GM23338 (cell line): ENCODE measurements at regions not wholly inside any gene's neighbourhood (a gene's known extent, or its start where the extent isn't known, plus 50 kb on each side); places are given as distances from the start of the nearest gene placed in this dataset.

ENCODE experiments used
- ATAC-seq: fragments of 200-7000 bp; cut with Tn5 transposase; 3 replicates; pipeline ENCODE4 v1.9.1; 2020
- DNase-seq: peaks from one replicate; pipeline ENCODE4 v3.0.0-alpha.2; 2015; ENCODE audit warnings: low spot score
- H2AFZ ChIP-seq: fragments of 200-600 bp; sonication (generic); 2 replicates; pipeline ENCODE4 v1.8.0; 2016; ENCODE audit warnings: antibody characterized with exemption, mild to moderate bottlenecking, moderate library complexity
- H3F3A ChIP-seq: fragments of 200-600 bp; sonication (generic); replicated peaks from 2 replicates; pipeline ENCODE4 v1.8.0; 2017; ENCODE audit warnings: antibody characterized with exemption, mixed run types, low read depth
- H3K27ac ChIP-seq: fragments of 200-600 bp; sonication (generic); 2 replicates; pipeline ENCODE4 v1.6.1; 2016; ENCODE audit warnings: low read depth
- H3K27me3 ChIP-seq: fragments of 200-600 bp; sonication (generic); 2 replicates; pipeline ENCODE4 v1.8.0; 2016; ENCODE audit warnings: mild to moderate bottlenecking, mixed run types, moderate library complexity; ENCODE audit not compliant: insufficient read depth
- H3K36me3 ChIP-seq: fragments of 200-600 bp; sonication (generic); 2 replicates; pipeline ENCODE4 v1.8.0; 2016; ENCODE audit warnings: mild to moderate bottlenecking; ENCODE audit not compliant: insufficient read depth
- H3K4me1 ChIP-seq: fragments of 200-600 bp; sonication (generic); 2 replicates; pipeline ENCODE4 v1.8.0; 2016; ENCODE audit warnings: mild to moderate bottlenecking, moderate library complexity; ENCODE audit not compliant: insufficient read depth
- H3K4me2 ChIP-seq: fragments of 200-600 bp; sonication (generic); 2 replicates; pipeline ENCODE4 v1.7.1; 2017; ENCODE audit warnings: mixed run types
- H3K4me3 ChIP-seq: fragments of 200-600 bp; sonication (generic); 2 replicates; pipeline ENCODE4 v1.6.1; 2016; ENCODE audit warnings: mixed run types
- H3K79me2 ChIP-seq: fragments of 200-600 bp; sonication (generic); replicated peaks from 2 replicates; pipeline ENCODE4 v1.8.0; 2017; ENCODE audit warnings: mild to moderate bottlenecking; ENCODE audit not compliant: insufficient read depth
- H3K9me2 ChIP-seq: fragments of 200-600 bp; sonication (generic); 2 replicates; pipeline ENCODE4 v1.8.0; 2017; ENCODE audit not compliant: insufficient read depth
- H4K20me1 ChIP-seq: fragments of 200-600 bp; sonication (generic); replicated peaks from 2 replicates; pipeline ENCODE4 v1.8.0; 2017; ENCODE audit warnings: mild to moderate bottlenecking; ENCODE audit not compliant: insufficient read depth
- H3K27ac Mint-ChIP-seq: 2 replicates; pipeline ENCODE4 v1.8.0; 2020; ENCODE audit warnings: inconsistent platforms, mild to moderate bottlenecking, moderate library complexity, mixed read lengths
- H3K27me3 Mint-ChIP-seq: 3 replicates; pipeline ENCODE4 v1.8.0; 2022; ENCODE audit warnings: low read depth, mild to moderate bottlenecking, moderate library complexity, mixed read lengths, inconsistent platforms; ENCODE audit not compliant: insufficient read depth, poor library complexity
- H3K36me3 Mint-ChIP-seq: 3 replicates; pipeline ENCODE4 v1.8.0; 2021; ENCODE audit warnings: low read depth, mild to moderate bottlenecking, inconsistent platforms, moderate library complexity, mixed read lengths
- H3K4me1 Mint-ChIP-seq: 3 replicates; pipeline ENCODE4 v1.8.0; 2020; ENCODE audit warnings: mild to moderate bottlenecking, inconsistent platforms, mixed read lengths
- H3K4me3 Mint-ChIP-seq: 3 replicates; pipeline ENCODE4 v1.8.0; 2021; ENCODE audit warnings: moderate library complexity, mild to moderate bottlenecking, inconsistent platforms, mixed read lengths
- H3K9me3 Mint-ChIP-seq: 3 replicates; pipeline ENCODE4 v1.8.0; 2020; ENCODE audit warnings: moderate library complexity, mild to moderate bottlenecking, inconsistent platforms, mixed read lengths
- CREB1 ChIP-seq: fragments of 250-450 bp; sonication (Bioruptor Pico); IDR thresholded peaks from 2 replicates; pipeline ENCODE4 v1.5.0; 2020; ENCODE audit warnings: low read depth, mild to moderate bottlenecking, moderate library complexity
- CTCF ChIP-seq, 2 experiments: fragments of 200-600 bp in 1 of 2; sonication (generic) in 1 of 2; conservative IDR thresholded peaks; 2 replicates each; pipeline versions ENCODE4 v1.5.1 to v1.6.1; 2016 to 2017; ENCODE audit warnings: antibody characterized with exemption in 2 of 2, low read depth in 2 of 2, mild to moderate bottlenecking in 2 of 2, moderate library complexity in 1 of 2
- ETS1 ChIP-seq: IDR thresholded peaks from 2 replicates; pipeline ENCODE4 v1.6.1; 2016; ENCODE audit warnings: antibody characterized with exemption
- EZH2 ChIP-seq: fragments of 200-600 bp; sonication (generic); IDR thresholded peaks from one replicate; pipeline ENCODE4 v1.8.0; 2017; ENCODE audit warnings: antibody characterized with exemption, mild to moderate bottlenecking, low read depth; ENCODE audit not compliant: unreplicated experiment
- EZH2phosphoT487 ChIP-seq: fragments of 200-600 bp; sonication (generic); IDR thresholded peaks from one replicate; pipeline ENCODE4 v1.8.1; 2018; ENCODE audit warnings: antibody characterized with exemption; ENCODE audit not compliant: unreplicated experiment
- JUNB ChIP-seq: IDR thresholded peaks from one replicate; pipeline ENCODE4 v1.6.1; 2016; ENCODE audit warnings: antibody characterized with exemption; ENCODE audit not compliant: unreplicated experiment
- NANOG ChIP-seq: IDR thresholded peaks from 2 replicates; pipeline ENCODE4 v1.6.1; 2016; ENCODE audit warnings: antibody characterized with exemption, borderline replicate concordance
- POLR2AphosphoS5 ChIP-seq: IDR thresholded peaks from 2 replicates; pipeline ENCODE4 v1.6.1; 2016; ENCODE audit warnings: antibody characterized with exemption, low read depth
- REST ChIP-seq: IDR thresholded peaks from one replicate; pipeline ENCODE4 v1.6.1; 2018; ENCODE audit warnings: antibody characterized with exemption; ENCODE audit not compliant: unreplicated experiment
- STAT1 ChIP-seq: IDR thresholded peaks from one replicate; pipeline ENCODE4 v1.6.1; 2016; ENCODE audit warnings: antibody characterized with exemption; ENCODE audit not compliant: unreplicated experiment
- ZNF114 ChIP-seq: fragments of 250-450 bp; sonication (Bioruptor Pico); IDR thresholded peaks from 2 replicates; pipeline ENCODE4 v1.5.0; 2020; ENCODE audit warnings: mild to moderate bottlenecking, moderate library complexity
- ZNF331 ChIP-seq: fragments of 250-450 bp; sonication (Bioruptor Pico); IDR thresholded peaks from 2 replicates; pipeline ENCODE4 v1.5.0; 2020; ENCODE audit warnings: low read depth, mild to moderate bottlenecking, moderate library complexity
- ZNF462 ChIP-seq: fragments of 250-450 bp; sonication (Bioruptor Pico); IDR thresholded peaks from 2 replicates; pipeline ENCODE4 v1.5.0; 2020; ENCODE audit warnings: mild to moderate bottlenecking, moderate library complexity

GRCh38 chr10:43749145-43749576 lies 100.5 kb upstream of the ZNF32 start:
- no peaks in the 10 kb centered on the region for H3K36me3 ChIP-seq
- no peak overlapping the region for H3K27ac Mint-ChIP-seq
- no peaks in the 10 kb centered on the region for H3K27me3 ChIP-seq
- TF ChIP-seq NANOG: no peak
- no peak for TF ChIP-seq CTCF (conservative IDR thresholded peaks at IDR 0.05; ENCODE audit: low read depth in 2 of 2)
- no peak for TF ChIP-seq REST
- TF ChIP-seq ZNF331 (CRISPR knock-in tag): no peak
- TF ChIP-seq CREB1 (CRISPR knock-in tag): no peak
- TF ChIP-seq ETS1: no peak
- TF ChIP-seq ZNF462 (CRISPR knock-in tag): no peak
- no peak for TF ChIP-seq EZH2phosphoT487
- no peak for TF ChIP-seq ZNF114 (CRISPR knock-in tag)
- TF ChIP-seq JUNB: no peak
- no peak for TF ChIP-seq EZH2
- TF ChIP-seq POLR2AphosphoS5: no peak
- no peak for TF ChIP-seq STAT1
- no peaks in the 10 kb centered on the region for H4K20me1 ChIP-seq
- no peak for DNase-seq
- no peaks in the 10 kb centered on the region for H3K79me2 ChIP-seq
- no peak overlapping the region for H2AFZ ChIP-seq
- no peaks in the 10 kb centered on the region for H3K9me2 ChIP-seq
- H3K4me3 Mint-ChIP-seq: no peak overlapping the region
- H3F3A ChIP-seq: no peaks in the 10 kb centered on the region
- H3K4me1 Mint-ChIP-seq: peaks cover 6% of the 10 kb centered on the region; the same call in 2 of the 3 replicates
- H3K4me2 ChIP-seq: no peak overlapping the region
- no peak for ATAC-seq
- H3K27me3 Mint-ChIP-seq: peaks cover 17% of the 10 kb centered on the region
- H3K4me3 ChIP-seq: no peak overlapping the region
- H3K36me3 Mint-ChIP-seq: no peaks in the 10 kb centered on the region
- H3K27ac ChIP-seq: no peak overlapping the region
- H3K4me1 ChIP-seq: peaks cover 10% of the 10 kb centered on the region
- H3K9me3 Mint-ChIP-seq: no peaks in the 10 kb centered on the region; the same call in 2 of the 3 replicates
